Astrocyte (in vitro differentiated cells and primary cell): ENCODE measurements at regions not wholly inside any gene's neighbourhood (a gene's known extent, or its start where the extent isn't known, plus 50 kb on each side); places are given as distances from the start of the nearest gene placed in this dataset.

Source experiments
- EZH2 ChIP-seq: IDR thresholded peaks from 2 replicates; pipeline ENCODE4 v1.6.1; 2012; ENCODE audit warnings: mild to moderate bottlenecking, low read length, inconsistent platforms; ENCODE audit not compliant: insufficient read depth
- TF ChIP-seq, protein P1 (sequence below): IDR thresholded peaks from 2 replicates; pipeline ENCODE4 v1.5.1; 2011; ENCODE audit warnings: low read depth, mild to moderate bottlenecking, inconsistent platforms, low read length, moderate library complexity; ENCODE audit not compliant: insufficient read depth

DNA sequence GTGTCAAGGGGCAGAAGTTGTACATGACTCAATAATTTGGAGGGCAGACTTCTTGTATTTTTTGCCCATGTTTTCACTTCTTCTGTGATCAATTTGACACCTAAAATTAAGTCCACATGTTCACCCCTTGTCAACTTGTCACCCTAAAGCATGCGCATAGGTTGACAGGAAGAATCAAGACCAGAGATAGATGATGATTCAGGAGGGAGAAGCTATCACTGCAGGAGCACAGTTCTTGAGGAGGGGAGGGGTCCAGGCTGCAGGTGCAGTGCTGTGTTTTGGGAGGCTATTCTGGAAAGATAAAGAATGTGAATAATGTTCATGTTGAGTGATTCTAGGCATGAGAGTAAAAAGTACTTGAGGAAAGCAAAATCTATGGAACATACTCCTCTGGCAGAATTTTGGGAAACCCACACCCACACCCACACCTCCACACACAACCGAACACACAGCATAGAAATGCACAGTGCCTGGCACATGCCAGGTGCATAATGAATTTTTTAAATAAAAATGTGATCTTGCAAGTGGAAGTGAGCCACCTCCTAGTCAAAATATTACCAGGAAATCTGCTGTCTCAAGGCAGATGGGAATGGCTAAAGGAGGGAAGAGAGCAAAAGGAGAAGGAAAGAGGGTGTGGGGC is 249.2 kb upstream of the MEX3C start:
- TF ChIP-seq, protein P1, sequence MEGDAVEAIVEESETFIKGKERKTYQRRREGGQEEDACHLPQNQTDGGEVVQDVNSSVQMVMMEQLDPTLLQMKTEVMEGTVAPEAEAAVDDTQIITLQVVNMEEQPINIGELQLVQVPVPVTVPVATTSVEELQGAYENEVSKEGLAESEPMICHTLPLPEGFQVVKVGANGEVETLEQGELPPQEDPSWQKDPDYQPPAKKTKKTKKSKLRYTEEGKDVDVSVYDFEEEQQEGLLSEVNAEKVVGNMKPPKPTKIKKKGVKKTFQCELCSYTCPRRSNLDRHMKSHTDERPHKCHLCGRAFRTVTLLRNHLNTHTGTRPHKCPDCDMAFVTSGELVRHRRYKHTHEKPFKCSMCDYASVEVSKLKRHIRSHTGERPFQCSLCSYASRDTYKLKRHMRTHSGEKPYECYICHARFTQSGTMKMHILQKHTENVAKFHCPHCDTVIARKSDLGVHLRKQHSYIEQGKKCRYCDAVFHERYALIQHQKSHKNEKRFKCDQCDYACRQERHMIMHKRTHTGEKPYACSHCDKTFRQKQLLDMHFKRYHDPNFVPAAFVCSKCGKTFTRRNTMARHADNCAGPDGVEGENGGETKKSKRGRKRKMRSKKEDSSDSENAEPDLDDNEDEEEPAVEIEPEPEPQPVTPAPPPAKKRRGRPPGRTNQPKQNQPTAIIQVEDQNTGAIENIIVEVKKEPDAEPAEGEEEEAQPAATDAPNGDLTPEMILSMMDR = no peak
- TF ChIP-seq EZH2 = no peak
